PC-9 (cell line): ENCODE measurements at regions not wholly inside any gene's neighbourhood (a gene's known extent, or its start where the extent isn't known, plus 50 kb on each side); places are given as distances from the start of the nearest gene placed in this dataset.

Source experiments
- EZH2 ChIP-seq: fragments of 200-600 bp; sonication (generic); IDR thresholded peaks from 2 replicates; pipeline ENCODE4 v1.8.0; 2017; ENCODE audit warnings: antibody characterized with exemption, low read depth
- TF ChIP-seq, protein P1 (sequence below): fragments of 200-600 bp; sonication (generic); conservative IDR thresholded peaks from 2 replicates; pipeline ENCODE4 v1.6.1; 2017; ENCODE audit warnings: mixed run types, antibody characterized with exemption, mild to moderate bottlenecking, moderate library complexity

DNA sequence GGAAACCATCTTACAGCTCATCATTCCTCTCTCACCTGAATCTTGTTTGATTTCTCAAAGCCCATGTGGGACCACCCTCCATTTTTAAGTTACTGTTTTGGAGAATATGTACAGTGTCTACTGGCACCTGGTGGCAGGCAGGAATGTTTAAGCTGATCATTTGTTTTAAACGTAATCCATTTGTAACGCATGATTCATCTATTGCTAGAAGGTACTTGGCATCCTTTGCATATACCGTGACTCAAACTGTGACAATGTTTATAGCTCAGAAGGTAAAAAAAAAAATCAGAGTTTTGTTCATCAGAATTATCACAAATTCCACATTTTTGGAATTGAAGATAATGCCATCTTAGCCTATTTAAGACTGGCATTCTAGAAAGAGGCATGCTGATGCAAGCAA lies 1007.5 kb upstream of the EEF2KMT start:
- TF ChIP-seq, protein P1, sequence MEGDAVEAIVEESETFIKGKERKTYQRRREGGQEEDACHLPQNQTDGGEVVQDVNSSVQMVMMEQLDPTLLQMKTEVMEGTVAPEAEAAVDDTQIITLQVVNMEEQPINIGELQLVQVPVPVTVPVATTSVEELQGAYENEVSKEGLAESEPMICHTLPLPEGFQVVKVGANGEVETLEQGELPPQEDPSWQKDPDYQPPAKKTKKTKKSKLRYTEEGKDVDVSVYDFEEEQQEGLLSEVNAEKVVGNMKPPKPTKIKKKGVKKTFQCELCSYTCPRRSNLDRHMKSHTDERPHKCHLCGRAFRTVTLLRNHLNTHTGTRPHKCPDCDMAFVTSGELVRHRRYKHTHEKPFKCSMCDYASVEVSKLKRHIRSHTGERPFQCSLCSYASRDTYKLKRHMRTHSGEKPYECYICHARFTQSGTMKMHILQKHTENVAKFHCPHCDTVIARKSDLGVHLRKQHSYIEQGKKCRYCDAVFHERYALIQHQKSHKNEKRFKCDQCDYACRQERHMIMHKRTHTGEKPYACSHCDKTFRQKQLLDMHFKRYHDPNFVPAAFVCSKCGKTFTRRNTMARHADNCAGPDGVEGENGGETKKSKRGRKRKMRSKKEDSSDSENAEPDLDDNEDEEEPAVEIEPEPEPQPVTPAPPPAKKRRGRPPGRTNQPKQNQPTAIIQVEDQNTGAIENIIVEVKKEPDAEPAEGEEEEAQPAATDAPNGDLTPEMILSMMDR = no peak
- TF ChIP-seq EZH2 = no peak
